Right lobe of liver (tissue), 6 donors: ENCODE measurements at regions not wholly inside any gene's neighbourhood (a gene's known extent, or its start where the extent isn't known, plus 50 kb on each side); places are given as distances from the start of the nearest gene placed in this dataset.

Source experiments
- ATAC-seq, 4 donors: fragments of 200-7000 bp; cut with Tn5 transposase; one replicate each; pipeline ENCODE4 v1.9.1; 2020; ENCODE audit warnings: mild to moderate bottlenecking in 4 of 4, moderate library complexity in 4 of 4
- DNase-seq, 3 donors: peaks; one replicate each; pipeline ENCODE4 v3.0.0-alpha.2; 2020
- H3K27ac ChIP-seq, 3 donors: fragments of 200-600 bp; one replicate each; pipeline ENCODE4 v1.8.0; 2022
- H3K27me3 ChIP-seq, 2 donors: fragments of 200-600 bp; one replicate each; pipeline ENCODE4 v1.8.0; 2022
- H3K36me3 ChIP-seq, 4 donors: fragments of 200-600 bp; sonication (generic) in 1 of 4; one replicate each; pipeline versions ENCODE4 v1.5.1 to v1.8.0; 2017 to 2022; ENCODE audit warnings: control low read depth in 1 of 4
- H3K4me1 ChIP-seq, 4 donors: fragments of 200-600 bp; sonication (generic) in 1 of 4; one replicate each; pipeline versions ENCODE4 v1.5.1 to v1.8.0; 2017 to 2022; ENCODE audit warnings: control low read depth in 1 of 4
- H3K4me3 ChIP-seq, 3 donors: fragments of 200-600 bp; one replicate each; pipeline ENCODE4 v1.8.0; 2022
- H3K9me3 ChIP-seq, 4 donors: fragments of 200-600 bp; sonication (generic) in 1 of 4; one replicate each; pipeline versions ENCODE4 v1.5.1 to v1.8.0; 2017 to 2022; ENCODE audit warnings: control low read depth in 1 of 4
- CTCF ChIP-seq, 4 donors: fragments of 200-600 bp in 3 of 4; fragments of 450-650 bp in 1 of 4; IDR thresholded peaks; one replicate each; pipeline versions ENCODE4 v1.5.1 to v1.8.0; 2016 to 2022; ENCODE audit warnings: antibody characterized with exemption in 4 of 4, mild to moderate bottlenecking in 2 of 4
- POLR2A ChIP-seq: fragments of 450-650 bp; IDR thresholded peaks from one replicate; pipeline ENCODE4 v1.6.1; 2017; ENCODE audit warnings: antibody characterized with exemption, mild to moderate bottlenecking
- WGBS: methylation state at CpG from one replicate; pipeline ENCODE4 v1.1.6; 2018; ENCODE audit warnings: low coverage, low lambda C conversion rate; ENCODE audit not compliant: insufficient coverage; ENCODE audit errors: missing lambda C conversion rate; 5-methylcytosine and 5-hydroxymethylcytosine counted together
- intact Hi-C, 2 donors: fragments of 100-400 bp; cut with DNase I; formaldehyde crosslinking; loops; one replicate each; pipeline versions ENCODE4 v1.11.2 to v1.14.1; 2022
- donor health status: DM: no; HTN: yes; CAD: no.
- donor health status: DM: no; HTN: no; CAD: no.
- donor health status: DM: no; HTN: no; CAD: no.
- donor health status: DM: no; HTN: yes; CAD: no.
- donor health status: DM: no; HTN: yes; CAD: no.

- intact Hi-C loops, result no loop called here
- H3K4me3 ChIP-seq, result no peak overlapping the region
- H3K9me3 ChIP-seq, result no peaks in the 10 kb centered on the region
- H3K36me3 ChIP-seq, result no peaks in the 10 kb centered on the region
- H3K27me3 ChIP-seq, result no peaks in the 10 kb centered on the region
- 14% methylated on average over 1 of the region's 1 CpG for WGBS
- DNase-seq, result no peak
- H3K4me1 ChIP-seq, result no peaks in the 10 kb centered on the region
- ATAC-seq, result no peak
- H3K27ac ChIP-seq, result no peak overlapping the region
- no peak for TF ChIP-seq CTCF (IDR thresholded peaks at IDR 0.05)
- TF ChIP-seq POLR2A, result no peak
Measured at GRCh38 chr1:238562341-238562740, 671.6 kb upstream of the ZP4 start.

- no peaks in the 10 kb centered on the region for H3K36me3 ChIP-seq
- no peak overlapping the region for H3K27ac ChIP-seq
- H3K4me3 ChIP-seq, result no peak overlapping the region
- H3K9me3 ChIP-seq, result no peaks in the 10 kb centered on the region
- WGBS, result 94% methylated on average over 2 of the region's 2 CpGs
- no peaks in the 10 kb centered on the region for H3K27me3 ChIP-seq
- DNase-seq, result no peak
- no peaks in the 10 kb centered on the region for H3K4me1 ChIP-seq
- intact Hi-C loops, result no loop called here
- TF ChIP-seq POLR2A (no peak), CTCF (IDR thresholded peaks at IDR 0.05) (no peak)
- no peak for ATAC-seq
Measured at GRCh38 chr1:238558746-238559145, 668.0 kb upstream of the ZP4 start.

GRCh38 chr1:238558156-238558555 lies 667.4 kb upstream of the ZP4 start:
- DNase-seq (no peak), ATAC-seq (no peak)
- Histone ChIP-seq H3K27ac (no peak overlapping the region), H3K4me1 (no peaks in the 10 kb centered on the region), H3K4me3 (no peak overlapping the region), H3K36me3 (no peaks in the 10 kb centered on the region), H3K27me3 (no peaks in the 10 kb centered on the region), H3K9me3 (no peaks in the 10 kb centered on the region)
- intact Hi-C loops, result no loop called here
- 27% methylated on average over 4 of the region's 4 CpGs for WGBS
- TF ChIP-seq CTCF (IDR thresholded peaks at IDR 0.05) (no peak), POLR2A (no peak)

- Histone ChIP-seq H3K4me1 (no peaks in the 10 kb centered on the region), H3K27ac (no peak overlapping the region), H3K27me3 (no peaks in the 10 kb centered on the region), H3K4me3 (no peak overlapping the region), H3K9me3 (no peaks in the 10 kb centered on the region), H3K36me3 (no peaks in the 10 kb centered on the region)
- ATAC-seq (no peak), DNase-seq (no peak)
- 55% methylated on average over 8 of the region's 8 CpGs for WGBS
- intact Hi-C loops, result no loop called here
- TF ChIP-seq CTCF (IDR thresholded peaks at IDR 0.05) (no peak), POLR2A (no peak)
Measured at GRCh38 chr1:238552271-238552670, 661.5 kb upstream of the ZP4 start.

- TF ChIP-seq CTCF (IDR thresholded peaks at IDR 0.05) (no peak), POLR2A (no peak)
- Histone ChIP-seq H3K4me1 (no peaks in the 10 kb centered on the region), H3K4me3 (no peak overlapping the region), H3K36me3 (no peaks in the 10 kb centered on the region), H3K27me3 (no peaks in the 10 kb centered on the region), H3K27ac (no peak overlapping the region), H3K9me3 (no peaks in the 10 kb centered on the region)
- intact Hi-C loops, result no loop called here
- DNase-seq (no peak), ATAC-seq (no peak)
- 50% methylated on average over 2 of the region's 2 CpGs for WGBS
Measured at GRCh38 chr1:238549137-238549536, 658.4 kb upstream of the ZP4 start.
